Heart right ventricle (tissue), 16 donors: ENCODE measurements at regions not wholly inside any gene's neighbourhood (a gene's known extent, or its start where the extent isn't known, plus 50 kb on each side); places are given as distances from the start of the nearest gene placed in this dataset.

Source experiments
- ATAC-seq, 8 donors: fragments of 200-7000 bp; cut with Tn5 transposase; one replicate each; pipeline ENCODE4 v1.9.1; 2020; ENCODE audit warnings: mild to moderate bottlenecking in 8 of 8, moderate library complexity in 8 of 8, moderate number of reproducible peaks in 1 of 8
- DNase-seq, 2 donors: peaks; one replicate each; pipeline ENCODE4 v3.0.0-alpha.2; 2020
- H3K27ac ChIP-seq, 10 donors: fragments of 200-600 bp; sonication (generic) in 2 of 10; one replicate each; pipeline versions ENCODE4 v1.5.0 to v1.8.0; 2020 to 2022; ENCODE audit warnings: mild to moderate bottlenecking in 3 of 10
- H3K27me3 ChIP-seq, 7 donors: fragments of 200-600 bp; one replicate each; pipeline ENCODE4 v1.8.0; 2021 to 2022; ENCODE audit warnings: mild to moderate bottlenecking in 2 of 7
- H3K36me3 ChIP-seq, 9 donors: fragments of 200-600 bp; sonication (generic) in 1 of 9; one replicate each; pipeline versions ENCODE4 v1.5.0 to v1.8.0; 2020 to 2022; ENCODE audit warnings: mild to moderate bottlenecking in 2 of 9
- H3K4me1 ChIP-seq, 9 donors: fragments of 200-600 bp; sonication (generic) in 1 of 9; one replicate each; pipeline versions ENCODE4 v1.5.0 to v1.8.0; 2020 to 2022; ENCODE audit warnings: mild to moderate bottlenecking in 4 of 9
- H3K4me3 ChIP-seq, 10 donors: fragments of 200-600 bp; sonication (generic) in 2 of 10; one replicate each; pipeline versions ENCODE4 v1.5.0 to v1.8.0; 2020 to 2022; ENCODE audit warnings: mild to moderate bottlenecking in 7 of 10, moderate library complexity in 2 of 10
- H3K9me3 ChIP-seq, 11 donors: fragments of 200-600 bp in 10 of 11; sonication (generic) in 2 of 11; one replicate each; pipeline versions ENCODE4 v1.5.0 to v1.8.0; 2013 to 2022; ENCODE audit warnings: mild to moderate bottlenecking in 2 of 11, control low read depth in 1 of 11, moderate library complexity in 1 of 11
- CTCF ChIP-seq, 9 donors: fragments of 200-600 bp; sonication (generic) in 2 of 9; IDR thresholded peaks; one replicate each; pipeline versions ENCODE4 v1.5.0 to v1.8.0; 2021 to 2022; ENCODE audit warnings: antibody characterized with exemption in 9 of 9, mild to moderate bottlenecking in 5 of 9, moderate library complexity in 1 of 9
- WGBS, 2 donors: extraction: QIAGEN DNeasy Blood & Tissue Kit; methylation state at CpG; one replicate each; pipeline ENCODE4 v1.1.7; 2013; ENCODE audit warnings: inconsistent platforms in 1 of 2; 5-methylcytosine and 5-hydroxymethylcytosine counted together
- intact Hi-C, 10 donors: fragments of 100-400 bp; cut with DNase I; formaldehyde crosslinking; loops; one replicate each; pipeline versions ENCODE4 v1.11.1 to v1.14.2; 2022
- donor health status: Arrhythmogenic right ventricular cardiomyopathy.
- donor health status: ischemic (EF 13 %, LVEDD 7.1; RV severe dilation, severe dysfunction).
- donor health status: healthy with polysubstance abuse.
- donor health status: DM: no; HTN: yes; CAD: no.
- donor health status: DM: no; HTN: no; CAD: no.
- donor health status: ischemic (EF 25% LVEDD 6.9; RV normal size, moderate dysfunction).
- donor health status: ischemic (EF 25% LVEDD 5.7; RV mildly dilated, moderate dysfunction).
- donor health status: healthy.
- donor health status: DM: yes; HTN: yes; CAD: no.
- donor health status: Ischemic cardiomyopathy.
- donor health status: ischemic (EF 35%, LVEDD 5.7; RV mildly dilated, moderate dysfunction).
- donor health status: nonischemic (EF 11% LVEDD 7.7; RV severe dilation, severe dysfunction).
- donor health status: DM: yes; HTN: yes; CAD: no.
- donor health status: PGD.
- donor health status: ischemic (EF 29% LVEDD 5.4; RV normal size, mild dysfunction).
- donor health status: nonischemic (EF 23%, LVEDD 6.1; RV moderate dilation, normal function).

GRCh38 chr13:107348471-107348870 lies 780.5 kb upstream of the ARGLU1 start:
- Histone ChIP-seq H3K27me3 (peaks cover 0 to 9% (median 0%) of the 10 kb centered on the region in 7 donors), H3K36me3 (no peaks in the 10 kb centered on the region), H3K27ac (no peak overlapping the region), H3K9me3 (no peaks in the 10 kb centered on the region), H3K4me3 (no peak overlapping the region), H3K4me1 (no peaks in the 10 kb centered on the region)
- ATAC-seq: no peak
- 68 to 70% methylated on average over 6 of the region's 6 CpGs for WGBS, 2 donors
- intact Hi-C loops: no loop called here
- no peak for TF ChIP-seq CTCF (IDR thresholded peaks at IDR 0.05)
- DNase-seq: no peak

GRCh38 chr13:107347641-107348369 lies 779.9 kb upstream of the ARGLU1 start:
- ATAC-seq: no peak
- no peaks in the 10 kb centered on the region for H3K9me3 ChIP-seq
- 91 to 92% methylated on average over 14 of the region's 14 CpGs for WGBS, 2 donors
- no peak for DNase-seq
- H3K4me3 ChIP-seq: no peak overlapping the region
- intact Hi-C loops: no loop called here
- no peak for TF ChIP-seq CTCF (IDR thresholded peaks at IDR 0.05)
- no peaks in the 10 kb centered on the region for H3K36me3 ChIP-seq
- H3K27ac ChIP-seq: no peak overlapping the region
- H3K4me1 ChIP-seq: no peaks in the 10 kb centered on the region
- H3K27me3 ChIP-seq: peaks cover 0 to 9% (median 0%) of the 10 kb centered on the region in 7 donors

GRCh38 chr13:107342747-107343146 lies 774.8 kb upstream of the ARGLU1 start:
- no peaks in the 10 kb centered on the region for H3K27me3 ChIP-seq
- no peaks in the 10 kb centered on the region for H3K9me3 ChIP-seq
- DNase-seq: no peak
- intact Hi-C loops: no loop called here
- no peak for ATAC-seq
- TF ChIP-seq CTCF (IDR thresholded peaks at IDR 0.05): no peak
- H3K36me3 ChIP-seq: no peaks in the 10 kb centered on the region
- no peak overlapping the region for H3K27ac ChIP-seq
- 93 to 94% methylated on average over 3 of the region's 3 CpGs for WGBS, 2 donors
- H3K4me3 ChIP-seq: no peak overlapping the region
- no peaks in the 10 kb centered on the region for H3K4me1 ChIP-seq

GRCh38 chr13:107339209-107339608 lies 771.3 kb upstream of the ARGLU1 start:
- no peak for DNase-seq
- H3K4me1 ChIP-seq: no peaks in the 10 kb centered on the region
- H3K36me3 ChIP-seq: no peaks in the 10 kb centered on the region
- H3K27ac ChIP-seq: no peak overlapping the region
- peaks cover 0 to 4% (median 0%) of the 10 kb centered on the region in 11 donors for H3K9me3 ChIP-seq
- intact Hi-C loops: no loop called here
- 71 to 78% methylated on average over 4 of the region's 4 CpGs for WGBS, 2 donors
- TF ChIP-seq CTCF (IDR thresholded peaks at IDR 0.05): no peak
- H3K27me3 ChIP-seq: no peaks in the 10 kb centered on the region
- no peak for ATAC-seq
- no peak overlapping the region for H3K4me3 ChIP-seq
